ENCODE measurements at regions not wholly inside any gene's neighbourhood (a gene's known extent, or its start where the extent isn't known, plus 50 kb on each side); places are given as distances from the start of the nearest gene placed in this dataset.

DNA sequence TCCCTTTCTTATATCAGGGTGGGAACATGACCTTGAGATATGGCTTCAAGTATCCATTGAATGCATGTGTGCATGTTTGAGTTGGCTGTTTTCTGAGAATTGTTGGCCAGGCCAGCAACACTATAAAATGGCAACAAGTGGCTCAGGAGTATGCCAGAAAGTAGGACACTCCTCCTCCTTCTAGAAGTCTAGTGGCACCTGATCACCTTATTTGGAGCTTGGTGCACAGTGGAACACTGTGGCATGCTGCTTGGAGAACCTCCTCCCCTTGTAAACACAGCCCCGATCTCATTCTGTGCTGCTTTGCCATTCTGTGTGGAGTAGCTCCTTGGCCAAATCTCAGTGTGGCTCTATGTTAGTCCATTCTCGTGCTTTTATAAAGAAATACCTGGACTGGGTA lies 114.8 kb upstream of the NDN start:
- no peak for TF ChIP-seq EZH2 (IDR thresholded peaks at IDR 0.05; ENCODE audit: low read length, missing control alignments)
- TF ChIP-seq, protein P1, sequence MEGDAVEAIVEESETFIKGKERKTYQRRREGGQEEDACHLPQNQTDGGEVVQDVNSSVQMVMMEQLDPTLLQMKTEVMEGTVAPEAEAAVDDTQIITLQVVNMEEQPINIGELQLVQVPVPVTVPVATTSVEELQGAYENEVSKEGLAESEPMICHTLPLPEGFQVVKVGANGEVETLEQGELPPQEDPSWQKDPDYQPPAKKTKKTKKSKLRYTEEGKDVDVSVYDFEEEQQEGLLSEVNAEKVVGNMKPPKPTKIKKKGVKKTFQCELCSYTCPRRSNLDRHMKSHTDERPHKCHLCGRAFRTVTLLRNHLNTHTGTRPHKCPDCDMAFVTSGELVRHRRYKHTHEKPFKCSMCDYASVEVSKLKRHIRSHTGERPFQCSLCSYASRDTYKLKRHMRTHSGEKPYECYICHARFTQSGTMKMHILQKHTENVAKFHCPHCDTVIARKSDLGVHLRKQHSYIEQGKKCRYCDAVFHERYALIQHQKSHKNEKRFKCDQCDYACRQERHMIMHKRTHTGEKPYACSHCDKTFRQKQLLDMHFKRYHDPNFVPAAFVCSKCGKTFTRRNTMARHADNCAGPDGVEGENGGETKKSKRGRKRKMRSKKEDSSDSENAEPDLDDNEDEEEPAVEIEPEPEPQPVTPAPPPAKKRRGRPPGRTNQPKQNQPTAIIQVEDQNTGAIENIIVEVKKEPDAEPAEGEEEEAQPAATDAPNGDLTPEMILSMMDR (conservative IDR thresholded peaks at IDR 0.05 in 1 of 2, IDR thresholded peaks at IDR 0.05 in 1 of 2; ENCODE audit: low read depth in 1 of 2, low read length in 2 of 2): no peak

Data from fibroblast of lung (primary cell).